SK-N-SH treated with all-trans-retinoic acid at 6 μM for 48 hours (cell line): ENCODE measurements at regions not wholly inside any gene's neighbourhood (a gene's known extent, or its start where the extent isn't known, plus 50 kb on each side); places are given as distances from the start of the nearest gene placed in this dataset.

ENCODE experiments used
- ARNTL ChIP-seq: fragments of 450-650 bp; formaldehyde crosslinking; IDR thresholded peaks from 2 replicates; pipeline ENCODE4 v1.5.0; 2020; ENCODE audit warnings: low read depth, mild to moderate bottlenecking, moderate library complexity, borderline replicate concordance
- PPARA ChIP-seq: fragments of 250-450 bp; sonication (Bioruptor Pico); IDR thresholded peaks from 2 replicates; pipeline ENCODE4 v1.5.0; 2020; ENCODE audit warnings: mild to moderate bottlenecking, borderline replicate concordance
- RARB ChIP-seq: fragments of 250-450 bp; sonication (Bioruptor Pico); IDR thresholded peaks from 2 replicates; pipeline ENCODE4 v1.8.0; 2021; ENCODE audit warnings: mild to moderate bottlenecking, moderate library complexity
- ZNF565 ChIP-seq: fragments of 450-650 bp; formaldehyde crosslinking; conservative IDR thresholded peaks from 2 replicates; pipeline ENCODE4 v1.5.0; 2020; ENCODE audit warnings: low read depth, mild to moderate bottlenecking, moderate library complexity
- TF ChIP-seq, protein P1 (sequence below): fragments of 250-450 bp; sonication (Bioruptor Pico); IDR thresholded peaks from 2 replicates; pipeline ENCODE4 v1.8.0; 2021; ENCODE audit warnings: low read depth, mild to moderate bottlenecking, moderate library complexity, borderline replicate concordance
- TF ChIP-seq, protein P2 (sequence below): fragments of 250-450 bp; sonication (Bioruptor Pico); IDR thresholded peaks from 2 replicates; pipeline ENCODE4 v1.8.0; 2020; ENCODE audit warnings: mild to moderate bottlenecking, moderate library complexity, borderline replicate concordance

DNA sequence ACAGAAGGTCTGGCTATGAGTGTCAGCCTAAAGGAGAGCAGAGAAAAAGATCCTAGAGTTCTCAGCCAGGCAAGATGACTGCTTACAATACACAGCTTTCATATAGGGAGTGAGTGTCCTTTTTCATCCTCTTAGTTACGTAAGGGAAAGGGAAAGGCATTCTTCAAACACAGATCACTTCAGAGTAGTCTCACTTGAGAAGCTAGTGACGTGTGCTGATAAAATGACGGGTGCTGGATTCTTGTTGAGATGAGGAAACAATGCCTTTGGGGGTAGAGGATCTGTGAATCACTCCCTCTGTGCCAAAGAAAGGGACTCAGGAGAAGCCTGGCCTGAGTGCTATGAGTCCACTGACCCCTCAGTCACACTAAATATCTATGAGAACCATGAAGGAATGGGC is 117.3 kb downstream of the QRSL1 start:
- TF ChIP-seq ZNF565: no peak
- TF ChIP-seq ARNTL (CRISPR knock-in tag): no peak
- no peak for TF ChIP-seq PPARA
- no peak for TF ChIP-seq RARB
- TF ChIP-seq, protein P1, sequence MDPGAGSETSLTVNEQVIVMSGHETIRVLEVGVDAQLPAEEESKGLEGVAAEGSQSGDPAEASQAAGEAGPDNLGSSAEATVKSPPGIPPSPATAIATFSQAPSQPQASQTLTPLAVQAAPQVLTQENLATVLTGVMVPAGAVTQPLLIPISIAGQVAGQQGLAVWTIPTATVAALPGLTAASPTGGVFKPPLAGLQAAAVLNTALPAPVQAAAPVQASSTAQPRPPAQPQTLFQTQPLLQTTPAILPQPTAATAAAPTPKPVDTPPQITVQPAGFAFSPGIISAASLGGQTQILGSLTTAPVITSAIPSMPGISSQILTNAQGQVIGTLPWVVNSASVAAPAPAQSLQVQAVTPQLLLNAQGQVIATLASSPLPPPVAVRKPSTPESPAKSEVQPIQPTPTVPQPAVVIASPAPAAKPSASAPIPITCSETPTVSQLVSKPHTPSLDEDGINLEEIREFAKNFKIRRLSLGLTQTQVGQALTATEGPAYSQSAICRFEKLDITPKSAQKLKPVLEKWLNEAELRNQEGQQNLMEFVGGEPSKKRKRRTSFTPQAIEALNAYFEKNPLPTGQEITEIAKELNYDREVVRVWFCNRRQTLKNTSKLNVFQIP: no peak
- TF ChIP-seq, protein P2, sequence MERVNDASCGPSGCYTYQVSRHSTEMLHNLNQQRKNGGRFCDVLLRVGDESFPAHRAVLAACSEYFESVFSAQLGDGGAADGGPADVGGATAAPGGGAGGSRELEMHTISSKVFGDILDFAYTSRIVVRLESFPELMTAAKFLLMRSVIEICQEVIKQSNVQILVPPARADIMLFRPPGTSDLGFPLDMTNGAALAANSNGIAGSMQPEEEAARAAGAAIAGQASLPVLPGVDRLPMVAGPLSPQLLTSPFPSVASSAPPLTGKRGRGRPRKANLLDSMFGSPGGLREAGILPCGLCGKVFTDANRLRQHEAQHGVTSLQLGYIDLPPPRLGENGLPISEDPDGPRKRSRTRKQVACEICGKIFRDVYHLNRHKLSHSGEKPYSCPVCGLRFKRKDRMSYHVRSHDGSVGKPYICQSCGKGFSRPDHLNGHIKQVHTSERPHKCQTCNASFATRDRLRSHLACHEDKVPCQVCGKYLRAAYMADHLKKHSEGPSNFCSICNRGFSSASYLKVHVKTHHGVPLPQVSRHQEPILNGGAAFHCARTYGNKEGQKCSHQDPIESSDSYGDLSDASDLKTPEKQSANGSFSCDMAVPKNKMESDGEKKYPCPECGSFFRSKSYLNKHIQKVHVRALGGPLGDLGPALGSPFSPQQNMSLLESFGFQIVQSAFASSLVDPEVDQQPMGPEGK: no peak
